NOMO-1 treated with dmso at 0.1 percent for 144 hours (cell line): ENCODE measurements at regions not wholly inside any gene's neighbourhood (a gene's known extent, or its start where the extent isn't known, plus 50 kb on each side); places are given as distances from the start of the nearest gene placed in this dataset.
"Not testable (repeated sequence)": the region's sequence is repeated elsewhere in the genome, so short reads cannot be mapped to it uniquely, and the experiment has no call there.

ENCODE experiments used
- DNase-seq: peaks from one replicate; lab custom pipeline; 2025; ENCODE audit not compliant: unreplicated experiment; lab: John Stamatoyannopoulos, UW

DNA sequence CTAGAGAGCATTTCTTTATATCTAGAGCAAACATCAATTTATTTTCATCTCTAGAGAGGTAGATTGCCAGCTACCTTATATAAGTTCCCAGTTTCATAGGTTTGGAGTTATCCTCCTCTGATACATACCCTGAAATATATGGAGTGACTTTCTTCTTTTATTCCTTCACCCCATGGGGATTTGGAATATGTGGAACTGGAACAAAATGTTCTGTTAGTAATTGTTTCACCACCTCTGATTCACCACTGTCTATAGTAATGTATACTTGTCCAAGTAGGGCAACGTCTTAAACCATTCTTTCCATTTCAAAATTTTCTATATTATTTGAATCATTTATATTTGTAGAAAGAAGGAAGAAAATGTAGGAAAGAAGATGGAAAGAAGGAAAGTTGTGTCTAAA, 511.2 kb upstream of the KCND2 start:
- no peak for DNase-seq

DNA sequence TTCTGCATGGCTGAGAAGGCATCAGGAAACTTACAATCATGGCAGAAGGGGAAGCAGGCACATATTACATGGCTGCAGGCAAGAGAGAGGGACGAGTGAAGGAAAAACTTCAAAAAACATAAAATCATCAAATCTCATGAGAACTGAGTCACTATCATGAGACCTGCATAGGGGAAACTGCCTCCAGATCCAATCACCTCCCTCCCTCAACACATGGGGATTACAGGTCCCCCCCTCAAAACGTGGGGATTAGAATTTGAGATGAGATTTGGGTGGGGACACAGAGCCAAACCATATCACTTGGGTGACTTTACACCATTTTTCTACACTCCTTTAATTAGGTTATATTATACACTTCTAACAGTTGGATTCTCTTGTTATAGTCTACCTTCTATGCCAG, 490.7 kb upstream of the KCND2 start:
- DNase-seq, result no peak

DNA sequence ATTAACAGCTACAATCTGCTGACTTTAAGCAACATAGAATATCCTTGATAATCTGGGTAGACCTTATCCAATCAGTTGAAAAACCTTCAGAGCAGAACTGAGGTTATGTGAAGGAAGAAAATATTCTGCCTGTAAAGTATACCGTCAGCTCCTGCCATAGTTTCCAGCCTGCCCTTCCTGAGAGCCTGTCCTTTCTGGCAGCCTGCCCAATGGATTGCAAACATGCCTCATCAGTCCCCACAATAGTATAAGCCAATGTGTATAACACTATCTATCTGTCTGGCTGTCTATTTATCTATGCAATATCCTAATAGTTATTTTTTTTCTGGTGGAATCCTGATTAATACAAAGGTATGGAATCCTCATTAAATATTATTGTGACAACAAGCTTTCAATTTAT, 489.2 kb upstream of the KCND2 start:
- no peak for DNase-seq

DNA sequence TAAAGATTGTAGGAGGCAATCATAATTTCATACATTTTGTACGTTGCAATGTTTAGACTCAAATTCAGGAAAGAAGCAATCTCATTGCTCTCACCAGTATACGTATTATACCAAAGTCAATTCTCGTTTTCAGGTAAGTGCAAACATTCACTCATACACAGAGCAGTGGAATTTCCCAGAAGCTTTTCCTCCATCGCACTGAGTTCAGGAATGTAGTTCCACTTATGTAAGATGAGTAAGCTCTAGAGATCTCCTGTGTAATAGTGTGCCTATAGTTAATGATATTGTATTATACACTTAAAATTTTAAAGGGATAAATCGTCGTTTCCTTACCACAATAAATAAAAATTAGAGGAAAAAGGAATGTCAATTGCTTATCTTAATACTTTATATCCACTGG, 470.8 kb upstream of the KCND2 start:
- no peak for DNase-seq

DNA sequence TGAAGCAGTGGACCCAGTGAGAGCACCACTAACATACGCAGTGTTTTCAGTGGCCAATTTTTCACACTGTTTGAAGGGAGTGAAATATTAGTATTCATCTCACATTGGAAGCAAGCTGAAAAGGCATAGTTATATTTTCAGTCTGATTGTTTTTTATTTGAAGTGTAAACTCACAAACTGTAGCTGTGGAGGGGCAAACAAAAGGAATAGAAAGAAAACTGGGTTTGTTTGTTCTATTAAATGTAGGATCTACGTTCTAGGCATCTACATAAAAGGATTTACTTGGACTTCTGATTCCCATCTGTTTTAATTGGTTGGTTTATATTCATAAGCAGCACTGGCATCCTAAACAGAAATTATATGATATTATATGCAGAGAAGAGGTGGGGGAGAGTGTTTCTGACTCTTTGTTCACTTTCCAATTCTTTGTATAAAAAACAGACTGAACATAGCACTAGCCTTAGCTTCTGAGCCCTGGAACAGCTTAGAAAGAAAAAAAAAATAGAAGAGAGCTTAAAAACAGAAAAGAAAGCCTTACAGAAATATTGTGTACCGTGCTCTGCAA, 447.8 kb upstream of the KCND2 start:
- DNase-seq, result no peak

DNA sequence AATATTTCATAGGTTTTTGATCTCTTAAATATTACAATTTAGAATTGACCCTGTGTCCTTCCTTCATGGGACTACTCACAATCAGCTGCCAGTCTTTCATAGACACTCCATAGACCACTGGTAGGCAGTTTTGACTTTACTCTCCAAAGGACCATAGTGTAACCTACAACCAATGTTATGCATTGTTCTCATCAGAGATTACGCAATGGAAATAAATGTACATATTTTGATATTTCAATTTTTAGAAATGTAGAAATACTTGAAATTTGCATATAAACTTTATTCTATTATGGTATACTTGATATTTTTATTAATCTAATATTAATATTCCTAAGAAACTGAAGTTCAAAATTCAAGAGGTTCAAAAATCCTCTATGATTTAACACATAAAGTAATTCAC, 446.4 kb upstream of the KCND2 start:
- no peak for DNase-seq

DNA sequence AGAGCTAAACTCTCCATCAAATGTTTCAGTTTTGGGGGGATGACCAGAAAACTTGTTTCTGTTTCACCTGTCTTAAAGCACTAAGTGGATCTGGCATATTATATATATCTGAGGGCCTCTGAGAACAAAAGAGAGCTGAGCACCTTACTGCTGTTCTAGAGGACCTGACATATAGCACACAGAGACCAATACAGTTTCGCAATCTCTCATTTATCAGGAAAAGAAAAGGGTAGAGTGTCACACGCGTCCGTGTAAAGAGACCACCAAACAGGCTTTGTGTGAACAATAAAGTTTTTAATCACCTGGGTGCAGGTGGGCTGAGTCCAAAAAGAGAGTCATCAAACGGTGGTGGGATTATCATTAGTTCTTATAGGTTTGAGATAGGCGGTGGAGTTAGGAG, 434.5 kb upstream of the KCND2 start:
- DNase-seq, result no peak

DNA sequence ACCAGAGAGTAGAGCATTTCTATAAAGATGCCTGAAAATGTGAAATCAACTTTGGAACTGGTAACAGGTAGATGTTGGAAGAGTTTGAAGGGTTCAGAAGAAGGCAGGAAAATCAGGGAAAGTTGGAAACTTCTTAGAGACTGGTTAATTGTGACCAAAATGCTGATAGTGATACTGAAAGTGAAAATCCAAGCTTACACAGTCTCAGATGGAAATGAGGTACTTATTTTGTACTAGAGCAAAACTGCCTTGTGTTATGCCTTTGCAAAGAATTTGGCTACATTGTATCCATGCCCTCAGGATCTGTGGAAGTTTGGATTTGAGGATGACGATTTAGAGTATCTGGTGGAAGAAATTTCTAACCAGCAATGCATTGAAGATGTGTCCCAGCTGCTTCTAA, 430.6 kb upstream of the KCND2 start:
- DNase-seq, result no peak

DNA sequence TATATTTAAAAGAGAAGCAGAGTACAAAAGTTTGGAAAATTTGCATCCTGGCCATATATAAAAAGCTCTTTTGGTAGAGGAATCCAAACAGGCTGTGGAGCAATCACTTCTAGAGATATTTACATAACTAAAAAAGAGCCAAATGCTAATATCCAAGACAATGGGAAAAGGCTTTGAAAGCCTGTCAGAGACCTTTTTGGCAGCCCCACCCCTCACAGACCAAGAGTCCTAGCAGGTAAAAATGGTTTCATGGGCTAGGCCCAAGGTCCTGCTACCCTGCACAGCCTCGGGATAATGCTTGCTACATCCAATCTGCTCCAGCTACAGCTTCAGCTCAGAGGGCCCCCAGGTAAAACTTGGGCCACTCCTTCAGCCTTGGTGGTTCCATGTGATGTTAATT, 430.2 kb upstream of the KCND2 start:
- DNase-seq, result no peak

DNA sequence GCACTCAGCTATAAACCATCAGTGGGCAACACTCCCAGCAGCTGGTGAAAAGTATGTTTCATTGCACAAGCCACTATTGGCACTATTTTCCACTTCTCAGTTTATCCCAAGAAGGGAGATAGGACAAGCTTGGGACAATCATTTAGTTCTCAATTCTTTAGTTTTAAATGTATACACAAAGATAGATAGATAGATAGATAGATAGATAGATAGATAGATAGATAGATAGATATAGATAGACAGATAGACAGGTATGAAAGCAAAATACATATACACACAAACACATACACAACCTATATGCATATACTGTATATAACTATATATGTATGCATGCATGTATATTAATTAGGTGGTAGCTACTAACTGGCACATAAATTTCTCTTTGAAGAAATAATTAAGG, 411.6 kb upstream of the KCND2 start:
- DNase-seq, result no peak

DNA sequence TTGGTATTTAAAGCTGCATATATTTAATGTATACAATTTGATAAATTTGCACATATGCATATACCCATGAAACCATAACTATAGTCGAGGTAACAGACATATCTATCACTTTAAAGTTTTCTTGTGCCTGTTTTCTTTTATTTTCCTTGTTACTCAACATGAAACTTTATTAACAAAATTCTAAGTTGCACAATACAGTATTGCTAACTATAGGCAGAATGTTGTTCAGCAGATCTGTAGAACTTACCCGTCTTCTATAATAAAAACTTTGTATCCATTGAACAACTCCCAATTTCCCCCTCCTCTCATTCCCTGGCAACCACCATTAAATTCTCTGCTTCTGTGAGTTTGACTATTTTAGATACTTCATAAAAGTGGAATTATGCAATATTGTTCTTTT, 404.6 kb upstream of the KCND2 start:
- no peak for DNase-seq

DNA sequence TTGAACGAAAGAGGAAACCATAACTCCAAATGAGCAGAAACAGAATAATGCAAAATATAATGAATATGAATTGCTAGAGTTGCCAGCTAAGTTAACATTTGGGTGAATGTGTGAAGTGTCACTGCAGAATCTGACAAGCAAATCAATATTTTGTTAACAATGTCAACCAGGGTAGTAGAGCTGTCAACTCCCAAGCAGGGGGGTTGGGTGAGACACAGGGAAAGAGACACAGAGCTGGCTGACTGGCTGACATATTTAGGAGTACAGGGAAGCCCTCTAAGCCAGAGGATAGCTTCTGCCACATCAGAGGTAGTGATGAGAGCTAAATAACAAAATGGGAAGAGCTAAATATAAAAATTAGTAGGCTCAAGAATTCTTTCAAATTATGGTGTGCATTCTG, 393.1 kb upstream of the KCND2 start:
- DNase-seq, result no peak

DNA sequence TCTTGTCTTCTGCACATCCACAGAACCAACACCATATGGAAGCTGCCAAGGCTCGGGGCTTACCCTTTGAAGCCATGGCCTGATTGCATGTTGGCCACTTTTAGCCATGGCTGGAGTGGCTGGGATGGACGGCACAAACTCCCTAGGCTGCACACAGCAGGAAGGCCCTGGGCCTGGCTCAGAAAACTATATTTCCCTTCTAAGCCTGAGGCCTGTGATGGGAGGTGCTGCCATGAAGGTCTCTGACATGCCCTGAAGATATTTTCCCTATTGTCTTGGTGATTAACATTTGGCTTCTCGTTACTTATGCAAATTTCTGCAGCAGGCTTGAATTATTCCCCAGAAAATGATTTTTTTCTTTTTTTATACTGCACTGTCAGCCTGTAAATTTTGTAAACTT, 387.0 kb upstream of the KCND2 start:
- no peak for DNase-seq

DNA sequence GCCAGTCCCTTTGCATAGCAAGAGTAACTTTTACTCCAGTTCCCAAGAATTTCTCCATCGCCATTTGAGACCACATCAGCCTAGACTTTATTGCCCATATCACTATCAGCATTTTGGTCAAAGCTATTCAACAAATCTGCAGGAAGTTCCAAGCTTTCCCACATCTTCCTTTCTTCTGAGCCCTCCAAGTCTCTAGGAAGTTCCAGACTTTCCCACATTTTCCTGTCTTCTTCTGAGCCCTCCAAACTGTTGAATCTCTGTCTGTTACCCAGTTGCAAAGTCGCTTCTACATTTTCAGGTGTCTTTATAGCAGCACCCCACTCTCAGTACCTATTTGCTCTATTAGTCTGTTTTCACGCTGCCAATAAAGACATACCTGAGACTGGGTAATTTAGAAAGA, 386.4 kb upstream of the KCND2 start:
- DNase-seq, result not testable (repeated sequence)

DNA sequence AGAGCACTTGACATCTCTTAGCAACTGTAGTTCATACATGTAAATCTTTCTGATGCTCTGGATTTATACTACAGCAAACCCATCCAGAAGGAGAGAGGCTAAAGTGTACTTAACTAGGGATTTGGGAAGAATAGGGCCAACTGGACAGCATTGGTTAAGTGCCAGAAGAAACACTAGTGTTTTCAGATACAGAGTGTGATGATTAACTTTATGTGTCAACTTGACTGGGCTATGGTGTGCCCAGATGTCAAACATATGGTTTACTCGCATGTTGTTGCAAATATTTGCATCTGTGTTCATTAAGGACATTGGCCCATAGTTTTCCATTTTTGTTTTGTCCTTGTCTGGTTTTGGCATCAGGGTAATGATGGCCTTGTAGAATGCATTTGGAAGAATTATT, 384.7 kb upstream of the KCND2 start:
- no peak for DNase-seq

DNA sequence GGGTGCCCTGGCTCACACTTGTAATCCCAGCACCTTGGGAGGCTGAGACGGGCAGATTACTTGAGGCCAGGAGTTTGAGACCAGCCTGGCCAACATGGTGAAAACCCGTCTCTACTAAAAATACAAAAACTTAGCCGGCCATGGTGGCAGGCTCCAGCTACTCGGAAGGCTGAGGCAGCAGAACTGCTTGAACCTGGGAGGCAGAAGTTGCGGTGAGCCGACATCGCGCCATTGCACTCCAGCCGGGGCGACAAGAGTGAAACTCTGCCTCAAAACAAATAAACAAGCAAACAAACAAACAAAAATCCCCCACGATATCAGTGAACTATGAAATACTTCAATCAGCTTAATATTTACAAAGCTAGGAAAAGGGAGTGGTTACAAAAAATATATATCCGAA, 382.3 kb upstream of the KCND2 start:
- DNase-seq, result no peak

DNA sequence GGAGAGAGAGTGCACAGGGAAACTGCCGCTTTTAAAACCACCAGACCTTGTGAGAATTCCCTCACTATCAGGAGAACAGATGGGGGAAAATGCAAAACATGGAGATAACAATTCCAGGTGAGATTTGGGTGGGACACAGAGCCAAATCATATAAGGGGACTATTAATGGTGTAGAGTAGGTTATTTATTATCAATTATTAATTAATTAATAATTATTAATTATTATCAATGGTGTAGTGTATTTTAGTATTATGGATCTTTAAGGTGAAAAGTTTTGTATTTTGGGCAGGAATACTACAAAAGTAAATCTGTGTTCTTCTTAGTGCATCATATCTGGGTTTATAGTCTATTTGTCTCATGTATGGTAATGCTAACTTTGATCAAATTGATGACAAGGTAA, 377.7 kb upstream of the KCND2 start:
- no peak for DNase-seq

DNA sequence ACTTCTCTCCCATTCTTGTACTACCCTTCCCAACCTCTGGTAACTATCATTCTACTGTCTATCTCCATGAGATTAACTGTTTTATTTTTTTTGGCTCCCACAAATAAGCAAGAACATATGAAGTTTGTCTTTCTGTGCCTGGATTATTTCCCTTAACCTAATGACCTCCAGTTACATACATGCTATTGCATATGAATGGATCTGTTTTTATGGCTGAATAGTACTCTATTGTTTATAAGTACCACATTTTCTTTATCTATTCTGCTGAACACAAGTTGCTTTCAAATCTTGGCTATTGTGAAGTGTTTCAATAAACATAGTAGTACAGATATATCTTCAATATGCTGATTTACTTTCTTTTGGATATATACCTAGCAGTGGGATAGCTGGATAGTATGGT, 376.6 kb upstream of the KCND2 start:
- no peak for DNase-seq

DNA sequence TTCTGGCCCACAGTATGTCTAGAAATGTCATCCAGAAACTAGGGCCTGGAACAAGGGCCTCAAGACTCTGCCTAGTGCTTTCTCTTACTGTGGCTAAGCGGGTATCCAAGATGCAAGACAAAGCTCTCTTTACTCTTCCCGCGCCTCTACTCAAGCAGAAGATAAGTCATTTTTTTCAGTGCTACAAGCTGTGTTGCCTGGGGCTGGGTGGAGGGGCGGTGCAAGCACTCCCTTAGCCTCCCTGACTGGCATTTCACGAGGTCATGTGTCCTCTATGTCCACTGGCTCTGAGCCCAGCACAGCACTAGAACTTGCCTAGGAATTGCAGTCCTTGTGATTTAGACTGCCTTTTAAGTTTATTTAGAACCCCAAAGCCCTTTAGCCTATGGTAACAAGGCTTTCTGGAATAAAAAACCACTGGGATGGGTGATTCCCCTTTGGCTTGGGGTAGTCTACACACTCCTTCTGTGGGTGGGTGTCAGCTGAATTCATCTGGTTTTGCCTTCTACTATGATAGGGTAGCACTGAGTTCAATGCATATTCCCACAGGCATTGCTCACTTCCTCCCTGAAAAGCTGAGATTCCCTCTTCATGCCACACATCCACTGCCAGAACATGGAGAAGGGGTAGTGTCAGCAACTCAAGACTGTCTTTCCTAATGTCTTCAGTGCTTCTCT, 371.8 kb upstream of the KCND2 start:
- no peak for DNase-seq

DNA sequence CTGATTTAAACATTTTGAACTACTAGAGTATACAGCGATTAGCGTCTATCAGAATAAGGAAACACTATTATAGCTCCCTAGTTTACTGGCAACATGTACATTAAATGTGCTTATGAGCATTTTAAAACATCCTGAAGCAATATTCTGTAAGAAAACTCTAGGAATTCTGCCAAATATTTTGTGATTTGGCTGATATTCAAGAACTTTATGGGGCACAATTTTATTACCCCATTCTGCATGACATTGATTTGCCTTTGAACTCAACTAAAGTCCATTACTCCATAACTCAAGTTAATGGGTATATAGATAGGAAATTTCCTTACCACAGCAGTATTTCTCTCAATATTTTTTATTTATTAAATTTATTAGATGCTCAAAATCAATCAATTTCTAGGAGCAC, 369.9 kb upstream of the KCND2 start:
- no peak for DNase-seq

DNA sequence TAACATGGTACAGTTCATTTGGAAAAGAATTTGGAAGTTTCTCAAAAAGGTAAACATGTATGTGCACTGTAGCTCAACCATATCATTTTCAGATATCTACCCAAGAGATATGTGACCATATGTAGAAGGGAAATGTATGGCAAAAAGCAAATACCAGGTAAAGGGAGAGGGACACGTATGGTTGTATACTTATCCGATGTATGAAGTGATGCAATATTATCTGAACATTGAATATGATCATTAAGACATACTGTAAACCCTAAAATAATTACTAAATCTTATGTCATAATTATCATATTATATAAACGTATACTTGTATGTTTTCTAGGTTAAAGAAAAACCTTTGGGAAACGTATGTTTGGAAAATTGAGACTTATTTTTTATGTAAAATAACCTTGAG, 367.5 kb upstream of the KCND2 start:
- no peak for DNase-seq

DNA sequence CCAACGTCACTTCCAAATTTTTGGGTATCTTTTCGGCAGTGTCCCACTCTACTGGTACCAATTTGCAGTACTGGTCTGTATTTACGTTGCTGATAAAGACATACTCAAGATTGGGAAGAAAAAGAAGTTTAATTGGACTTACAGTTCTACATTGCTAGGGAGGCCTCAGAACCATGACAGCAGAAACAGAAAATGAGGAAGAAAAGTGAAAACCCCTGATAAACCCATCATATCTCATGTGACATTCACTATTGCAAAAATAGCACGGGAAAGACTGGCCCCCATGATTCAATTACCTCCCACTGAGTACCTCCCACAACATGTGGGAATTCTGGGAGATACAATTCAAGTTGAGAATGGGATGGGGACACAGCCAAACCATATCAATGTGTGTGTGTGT, 364.0 kb upstream of the KCND2 start:
- no peak for DNase-seq

DNA sequence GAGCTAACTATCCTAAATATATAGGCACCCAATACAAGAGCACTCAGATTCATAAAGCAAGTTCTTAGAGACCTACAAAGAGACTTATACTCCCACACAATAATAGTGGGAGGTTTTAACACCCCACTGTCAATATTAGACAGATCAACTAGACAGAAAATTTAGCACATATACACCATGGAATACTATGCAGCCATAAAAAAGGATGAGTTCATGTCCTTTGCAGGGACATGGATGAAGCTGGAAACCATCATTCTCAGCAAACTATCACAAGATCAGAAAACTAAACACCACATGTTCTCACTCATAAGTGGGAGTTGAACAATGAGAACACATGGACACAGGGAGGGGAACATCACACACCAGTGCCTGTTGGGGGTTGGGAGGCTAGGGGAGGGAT, 358.9 kb upstream of the KCND2 start:
- DNase-seq, result not testable (repeated sequence)
